Neuronal stem cell (in vitro differentiated cells): ENCODE measurements at regions not wholly inside any gene's neighbourhood (a gene's known extent, or its start where the extent isn't known, plus 50 kb on each side); places are given as distances from the start of the nearest gene placed in this dataset.

Experiments
- DNase-seq: peaks from one replicate; pipeline ENCODE4 v3.0.0-alpha.2; 2013; ENCODE audit warnings: low spot score
- H2AFZ ChIP-seq: one replicate; pipeline ENCODE4 v1.6.1; 2013; ENCODE audit warnings: mild to moderate bottlenecking, low read length, inconsistent platforms
- H2AK5ac ChIP-seq: 2 replicates; pipeline ENCODE4 v1.6.1; 2013; ENCODE audit warnings: low read depth, mild to moderate bottlenecking, inconsistent platforms, low read length, moderate library complexity, mixed read lengths
- H2BK120ac ChIP-seq: 2 replicates; pipeline ENCODE4 v1.6.1; 2013; ENCODE audit warnings: low read depth, mild to moderate bottlenecking, inconsistent platforms, low read length, moderate library complexity, mixed read lengths
- H2BK12ac ChIP-seq: one replicate; pipeline ENCODE4 v1.6.1; 2013; ENCODE audit warnings: low read length, inconsistent platforms
- H2BK15ac ChIP-seq: 2 replicates; pipeline ENCODE4 v1.6.1; 2013; ENCODE audit warnings: mild to moderate bottlenecking, low read length, inconsistent platforms, mixed read lengths
- H2BK5ac ChIP-seq: one replicate; pipeline ENCODE4 v1.6.1; 2013; ENCODE audit warnings: inconsistent platforms, mild to moderate bottlenecking, low read length, moderate library complexity
- H3K14ac ChIP-seq: one replicate; pipeline ENCODE4 v1.6.1; 2013; ENCODE audit warnings: low read length, inconsistent platforms
- H3K18ac ChIP-seq: 2 replicates; pipeline ENCODE4 v1.6.1; 2013; ENCODE audit warnings: low read length, inconsistent platforms
- H3K23ac ChIP-seq: 2 replicates; pipeline ENCODE4 v1.6.1; 2013; ENCODE audit warnings: low read depth, mild to moderate bottlenecking, mixed read lengths, low read length, inconsistent platforms; ENCODE audit not compliant: poor library complexity
- H3K27ac ChIP-seq: replicated peaks from 3 replicates; pipeline ENCODE4 v1.5.1; 2013; ENCODE audit warnings: low read length, inconsistent platforms
- H3K27me3 ChIP-seq, 3 experiments: 2 replicates each; pipeline ENCODE4 v1.6.1; 2013; ENCODE audit warnings: low read length in 3 of 3, mild to moderate bottlenecking in 2 of 3, inconsistent platforms in 1 of 3, low read depth in 1 of 3, mixed read lengths in 1 of 3, moderate library complexity in 1 of 3; ENCODE audit not compliant: control insufficient read depth in 3 of 3, insufficient read depth in 3 of 3
- H3K36me3 ChIP-seq, 2 donors: replicated peaks in 1 of 2; 2 replicates each; pipeline ENCODE4 v1.6.1; 2013; ENCODE audit warnings: low read length in 2 of 2; ENCODE audit not compliant: control insufficient read depth in 2 of 2, insufficient read depth in 2 of 2
- H3K4ac ChIP-seq: 2 replicates; pipeline ENCODE4 v1.6.1; 2013; ENCODE audit warnings: inconsistent platforms, mild to moderate bottlenecking, low read length, moderate library complexity
- H3K4me1 ChIP-seq, 2 donors: 1 replicate in 1 of 2; 2 replicates in 1 of 2; pipeline ENCODE4 v1.6.1; 2013; ENCODE audit warnings: low read length in 2 of 2, low read depth in 1 of 2; ENCODE audit not compliant: control insufficient read depth in 2 of 2, insufficient read depth in 1 of 2
- H3K4me2 ChIP-seq: one replicate; pipeline ENCODE4 v1.6.1; 2013; ENCODE audit warnings: mild to moderate bottlenecking, low read length, inconsistent platforms; ENCODE audit not compliant: insufficient read depth, poor library complexity, severe bottlenecking
- H3K4me3 ChIP-seq, 2 donors: 2 replicates each; pipeline ENCODE4 v1.5.1; 2013; ENCODE audit warnings: low read length in 2 of 2, mild to moderate bottlenecking in 2 of 2, inconsistent platforms in 1 of 2, moderate library complexity in 1 of 2
- H3K79me1 ChIP-seq: one replicate; pipeline ENCODE4 v1.6.1; 2013; ENCODE audit warnings: low read depth, mild to moderate bottlenecking, inconsistent platforms, low read length, moderate library complexity
- H3K9ac ChIP-seq: one replicate; pipeline ENCODE4 v1.6.1; 2013; ENCODE audit warnings: mild to moderate bottlenecking, low read depth, low read length, inconsistent platforms; ENCODE audit not compliant: poor library complexity
- H3K9me3 ChIP-seq, 2 donors: replicated peaks in 1 of 2; 2 replicates each; pipeline versions ENCODE3 to v1.6.1; 2013; ENCODE audit warnings: low read length in 2 of 2, mild to moderate bottlenecking in 2 of 2, inconsistent platforms in 1 of 2, low read depth in 1 of 2, mixed read lengths in 1 of 2, moderate library complexity in 1 of 2; ENCODE audit not compliant: control insufficient read depth in 2 of 2, insufficient read depth in 1 of 2
- H4K8ac ChIP-seq: one replicate; pipeline ENCODE4 v1.6.1; 2013; ENCODE audit warnings: low read depth, mild to moderate bottlenecking, inconsistent platforms, low read length, moderate library complexity
- H4K91ac ChIP-seq: one replicate; pipeline ENCODE4 v1.6.1; 2013; ENCODE audit warnings: low read length, low read depth, mild to moderate bottlenecking, inconsistent platforms; ENCODE audit not compliant: poor library complexity
- WGBS, 2 donors: extraction: QIAGEN DNeasy Blood & Tissue Kit; methylation state at CpG; one replicate each; pipeline ENCODE4 v1.1.7; 2013; ENCODE audit warnings: missing lambda C conversion rate in 2 of 2, mixed read lengths in 1 of 2; ENCODE audit not compliant: insufficient read length in 2 of 2, insufficient replicate concordance in 1 of 2; ENCODE audit errors: extremely low coverage in 2 of 2; 5-methylcytosine and 5-hydroxymethylcytosine counted together

GRCh38 chr4:169823685-169824084 lies 65.9 kb upstream of the HPF1 start:
- no peak overlapping the region for H4K91ac ChIP-seq
- H3K23ac ChIP-seq = no peak overlapping the region
- no peak overlapping the region for H2AK5ac ChIP-seq
- no peak overlapping the region for H3K4me2 ChIP-seq
- H3K14ac ChIP-seq = no peak overlapping the region
- no peaks in the 10 kb centered on the region for H3K36me3 ChIP-seq
- H3K9ac ChIP-seq = no peak overlapping the region
- peaks cover 0 to 2% of the 10 kb centered on the region in 2 donors for H3K9me3 ChIP-seq
- no peak overlapping the region for H4K8ac ChIP-seq
- H2BK5ac ChIP-seq = no peak overlapping the region
- no peaks in the 10 kb centered on the region for H3K4me1 ChIP-seq
- H3K79me1 ChIP-seq = no peaks in the 10 kb centered on the region
- no CpG with 5 or more reads among the region's 7 CpGs for WGBS, 2 donors
- H2BK12ac ChIP-seq = no peak overlapping the region
- no peak overlapping the region for H2BK120ac ChIP-seq
- H3K4ac ChIP-seq = no peak overlapping the region
- H3K27me3 ChIP-seq = no peaks in the 10 kb centered on the region
- H3K18ac ChIP-seq = no peak overlapping the region
- H2BK15ac ChIP-seq = no peak overlapping the region
- no peak overlapping the region for H2AFZ ChIP-seq
- no peak overlapping the region for H3K27ac ChIP-seq
- peak; percentile 65 for DNase-seq
- peak overlapping the region in 1 of 2 donors; percentile 64 for H3K4me3 ChIP-seq

GRCh38 chr4:169821402-169821801 lies 63.7 kb upstream of the HPF1 start:
- Histone ChIP-seq H3K9ac (no peak overlapping the region), H3K14ac (no peak overlapping the region), H2AK5ac (no peak overlapping the region), H3K27ac (no peak overlapping the region), H3K18ac (no peak overlapping the region), H2BK5ac (no peak overlapping the region), H4K8ac (no peak overlapping the region), H3K36me3 (no peaks in the 10 kb centered on the region), H2AFZ (no peak overlapping the region), H3K4ac (no peak overlapping the region), H3K79me1 (no peaks in the 10 kb centered on the region), H4K91ac (no peak overlapping the region), H3K4me3 (no peak overlapping the region), H3K4me1 (no peaks in the 10 kb centered on the region), H3K23ac (no peak overlapping the region), H3K27me3 (no peaks in the 10 kb centered on the region), H2BK15ac (no peak overlapping the region), H2BK120ac (no peak overlapping the region), H3K9me3 (no peaks in the 10 kb centered on the region), H3K4me2 (no peak overlapping the region), H2BK12ac (no peak overlapping the region)
- no peak for DNase-seq

- Histone ChIP-seq H4K91ac (no peak overlapping the region), H3K18ac (no peak overlapping the region), H2AFZ (no peak overlapping the region), H3K79me1 (no peaks in the 10 kb centered on the region), H3K27me3 (no peaks in the 10 kb centered on the region), H2BK12ac (no peak overlapping the region), H2BK5ac (no peak overlapping the region), H3K4me2 (no peak overlapping the region), H3K36me3 (no peaks in the 10 kb centered on the region), H3K23ac (no peak overlapping the region), H3K27ac (no peak overlapping the region), H3K4me3 (no peak overlapping the region), H3K4ac (no peak overlapping the region), H2BK120ac (no peak overlapping the region), H3K4me1 (no peaks in the 10 kb centered on the region), H3K9ac (no peak overlapping the region), H2BK15ac (no peak overlapping the region), H3K9me3 (peaks cover 0 to 2% of the 10 kb centered on the region in 2 donors), H2AK5ac (no peak overlapping the region), H4K8ac (no peak overlapping the region), H3K14ac (no peak overlapping the region)
- no peak for DNase-seq
- no CpG with 5 or more reads among the region's 6 CpGs for WGBS, 2 donors
Measured at GRCh38 chr4:169818063-169818679, 60.4 kb upstream of the HPF1 start.

GRCh38 chr4:169815606-169816005 lies 57.9 kb upstream of the HPF1 start:
- Histone ChIP-seq H4K91ac (peak overlapping the region; percentile 85), H2AFZ (no peak overlapping the region), H3K27me3 (no peaks in the 10 kb centered on the region), H3K23ac (no peak overlapping the region), H3K79me1 (no peaks in the 10 kb centered on the region), H3K14ac (no peak overlapping the region), H3K4me3 (no peak overlapping the region), H3K27ac (no peak overlapping the region), H2BK120ac (no peak overlapping the region), H3K4me2 (no peak overlapping the region), H3K9me3 (peaks cover 0 to 2% of the 10 kb centered on the region in 2 donors), H2AK5ac (no peak overlapping the region), H3K36me3 (no peaks in the 10 kb centered on the region), H2BK5ac (no peak overlapping the region), H3K9ac (no peak overlapping the region), H3K18ac (no peak overlapping the region), H3K4ac (no peak overlapping the region), H3K4me1 (no peaks in the 10 kb centered on the region), H2BK15ac (no peak overlapping the region), H2BK12ac (no peak overlapping the region), H4K8ac (no peak overlapping the region)
- no CpG with 5 or more reads among the region's 3 CpGs for WGBS, 2 donors
- DNase-seq = no peak
